ENCODE measurements at regions not wholly inside any gene's neighbourhood (a gene's known extent, or its start where the extent isn't known, plus 50 kb on each side); places are given as distances from the start of the nearest gene placed in this dataset.

DNA sequence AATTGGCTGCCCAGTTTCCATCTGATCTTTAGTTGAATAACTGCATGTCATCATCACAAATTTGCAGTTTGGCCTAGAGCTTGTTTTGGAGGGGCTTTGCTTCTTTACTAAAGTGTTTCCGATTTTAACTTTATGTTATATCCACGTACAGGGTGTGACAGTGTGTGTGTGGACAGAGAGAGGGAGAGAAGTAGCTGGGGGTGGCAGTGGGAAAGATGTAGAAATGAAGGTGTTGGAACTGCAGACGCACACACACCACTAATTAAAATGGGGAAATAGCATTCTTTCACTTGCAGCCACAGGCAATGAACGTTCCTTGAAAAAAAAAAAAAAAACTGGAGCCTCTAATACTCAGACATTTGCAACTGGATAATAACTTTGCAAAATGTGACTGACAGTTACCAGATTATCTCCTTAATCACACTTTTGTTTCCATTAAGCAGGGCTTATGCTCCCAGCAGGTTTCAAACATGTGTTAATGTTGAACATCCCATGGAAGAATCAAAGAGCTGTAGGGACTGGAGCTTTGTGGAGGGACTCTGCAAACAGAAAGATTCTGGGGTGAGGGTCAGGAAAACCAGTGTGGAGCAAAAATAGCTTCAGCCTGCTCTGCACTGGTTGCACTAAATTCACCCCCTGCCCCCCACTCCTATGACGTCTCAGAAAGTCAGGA is 238.1 kb upstream of the TENM4 start:
- ChIA-PET CTCF (interaction anchor here (0.7 kb wide), 1 partner anchor 15 kb away, joined by 5 read pairs; no protein-coding TSS in a partner anchor), POLR2A (no interaction called here)
- no peaks in the 10 kb centered on the region for H3K4me1 ChIP-seq (ENCODE audit: control insufficient read depth, insufficient read depth, low read length)
- H3K36me3 ChIP-seq (ENCODE audit: control insufficient read depth, insufficient read depth, low read length) = no peaks in the 10 kb centered on the region
- in situ Hi-C loops (cut with HindIII; ENCODE audit: low pct_unique_long_range_greater_than_20kb, low sequenced_read_pairs) (no loop called here), intact Hi-C loops (cut with micrococcal nuclease; ENCODE audit: unreplicated experiment) (no loop called here)
- H3K27me3 ChIP-seq (ENCODE audit: control insufficient read depth, insufficient read depth, low read length) = no peaks in the 10 kb centered on the region
- BruUV-seq (replicated peaks) = no TSS peak
- DNase-seq (ENCODE audit: low read depth, low spot score) = no peak
- no peak overlapping the region for H3K4me3 ChIP-seq (ENCODE audit: low read depth in 2 of 2, low read length in 2 of 2)
- H3K9me3 ChIP-seq (ENCODE audit: control insufficient read depth, insufficient read depth, low read depth, low read length) = no peaks in the 10 kb centered on the region
- ATAC-seq = no peak
- TF ChIP-seq POLR2AphosphoS5 (IDR thresholded peaks at IDR 0.05; ENCODE audit: low read depth, low read length) = no peak
- TF ChIP-seq, protein P1, sequence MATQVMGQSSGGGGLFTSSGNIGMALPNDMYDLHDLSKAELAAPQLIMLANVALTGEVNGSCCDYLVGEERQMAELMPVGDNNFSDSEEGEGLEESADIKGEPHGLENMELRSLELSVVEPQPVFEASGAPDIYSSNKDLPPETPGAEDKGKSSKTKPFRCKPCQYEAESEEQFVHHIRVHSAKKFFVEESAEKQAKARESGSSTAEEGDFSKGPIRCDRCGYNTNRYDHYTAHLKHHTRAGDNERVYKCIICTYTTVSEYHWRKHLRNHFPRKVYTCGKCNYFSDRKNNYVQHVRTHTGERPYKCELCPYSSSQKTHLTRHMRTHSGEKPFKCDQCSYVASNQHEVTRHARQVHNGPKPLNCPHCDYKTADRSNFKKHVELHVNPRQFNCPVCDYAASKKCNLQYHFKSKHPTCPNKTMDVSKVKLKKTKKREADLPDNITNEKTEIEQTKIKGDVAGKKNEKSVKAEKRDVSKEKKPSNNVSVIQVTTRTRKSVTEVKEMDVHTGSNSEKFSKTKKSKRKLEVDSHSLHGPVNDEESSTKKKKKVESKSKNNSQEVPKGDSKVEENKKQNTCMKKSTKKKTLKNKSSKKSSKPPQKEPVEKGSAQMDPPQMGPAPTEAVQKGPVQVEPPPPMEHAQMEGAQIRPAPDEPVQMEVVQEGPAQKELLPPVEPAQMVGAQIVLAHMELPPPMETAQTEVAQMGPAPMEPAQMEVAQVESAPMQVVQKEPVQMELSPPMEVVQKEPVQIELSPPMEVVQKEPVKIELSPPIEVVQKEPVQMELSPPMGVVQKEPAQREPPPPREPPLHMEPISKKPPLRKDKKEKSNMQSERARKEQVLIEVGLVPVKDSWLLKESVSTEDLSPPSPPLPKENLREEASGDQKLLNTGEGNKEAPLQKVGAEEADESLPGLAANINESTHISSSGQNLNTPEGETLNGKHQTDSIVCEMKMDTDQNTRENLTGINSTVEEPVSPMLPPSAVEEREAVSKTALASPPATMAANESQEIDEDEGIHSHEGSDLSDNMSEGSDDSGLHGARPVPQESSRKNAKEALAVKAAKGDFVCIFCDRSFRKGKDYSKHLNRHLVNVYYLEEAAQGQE (IDR thresholded peaks at IDR 0.05; ENCODE audit: insufficient read depth in 1 of 2, low read depth in 2 of 2, low read length in 1 of 2) = no peak
- H3K27ac ChIP-seq (ENCODE audit: low read length) = no peak overlapping the region

DNA sequence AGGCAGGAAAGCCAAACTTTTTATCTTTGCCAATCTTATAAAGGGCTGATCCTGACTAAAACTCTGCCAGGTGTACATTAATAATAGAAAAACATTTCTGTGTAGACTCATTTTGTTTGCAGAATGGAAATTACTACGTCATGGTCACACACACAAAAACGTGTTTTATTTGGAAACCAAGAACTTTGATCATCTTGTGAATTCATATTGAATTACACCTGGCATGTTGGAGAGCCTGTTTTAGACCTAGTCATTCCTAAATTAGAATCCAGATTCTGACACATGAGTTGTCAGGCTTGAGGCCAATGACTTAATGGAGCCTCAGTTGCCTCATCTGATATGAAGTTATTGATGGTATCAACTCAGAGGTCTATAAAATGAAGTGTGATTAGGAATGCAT is 235.6 kb upstream of the TENM4 start:
- Histone ChIP-seq H3K27ac (ENCODE audit: low read length) (no peak overlapping the region), H3K4me1 (ENCODE audit: control insufficient read depth, insufficient read depth, low read length) (no peaks in the 10 kb centered on the region), H3K9me3 (ENCODE audit: control insufficient read depth, insufficient read depth, low read depth, low read length) (no peaks in the 10 kb centered on the region), H3K27me3 (ENCODE audit: control insufficient read depth, insufficient read depth, low read length) (no peaks in the 10 kb centered on the region), H3K4me3 (ENCODE audit: low read depth in 2 of 2, low read length in 2 of 2) (no peak overlapping the region), H3K36me3 (ENCODE audit: control insufficient read depth, insufficient read depth, low read length) (no peaks in the 10 kb centered on the region)
- POLR2A ChIA-PET = no interaction called here
- TF ChIP-seq, protein P1 (IDR thresholded peaks at IDR 0.05; ENCODE audit: insufficient read depth in 1 of 2, low read depth in 2 of 2, low read length in 1 of 2) = no peak
- TF ChIP-seq TCF7L2 (IDR thresholded peaks at IDR 0.05; ENCODE audit: low read depth, low read length) (no peak), SIN3A (IDR thresholded peaks at IDR 0.05; ENCODE audit: borderline replicate concordance, insufficient read depth, low read depth, low read length) (no peak), POLR2AphosphoS5 (IDR thresholded peaks at IDR 0.05; ENCODE audit: low read depth, low read length) (no peak)
- TF ChIP-seq, protein P2, sequence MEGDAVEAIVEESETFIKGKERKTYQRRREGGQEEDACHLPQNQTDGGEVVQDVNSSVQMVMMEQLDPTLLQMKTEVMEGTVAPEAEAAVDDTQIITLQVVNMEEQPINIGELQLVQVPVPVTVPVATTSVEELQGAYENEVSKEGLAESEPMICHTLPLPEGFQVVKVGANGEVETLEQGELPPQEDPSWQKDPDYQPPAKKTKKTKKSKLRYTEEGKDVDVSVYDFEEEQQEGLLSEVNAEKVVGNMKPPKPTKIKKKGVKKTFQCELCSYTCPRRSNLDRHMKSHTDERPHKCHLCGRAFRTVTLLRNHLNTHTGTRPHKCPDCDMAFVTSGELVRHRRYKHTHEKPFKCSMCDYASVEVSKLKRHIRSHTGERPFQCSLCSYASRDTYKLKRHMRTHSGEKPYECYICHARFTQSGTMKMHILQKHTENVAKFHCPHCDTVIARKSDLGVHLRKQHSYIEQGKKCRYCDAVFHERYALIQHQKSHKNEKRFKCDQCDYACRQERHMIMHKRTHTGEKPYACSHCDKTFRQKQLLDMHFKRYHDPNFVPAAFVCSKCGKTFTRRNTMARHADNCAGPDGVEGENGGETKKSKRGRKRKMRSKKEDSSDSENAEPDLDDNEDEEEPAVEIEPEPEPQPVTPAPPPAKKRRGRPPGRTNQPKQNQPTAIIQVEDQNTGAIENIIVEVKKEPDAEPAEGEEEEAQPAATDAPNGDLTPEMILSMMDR (IDR thresholded peaks at IDR 0.05) = no peak
- intact Hi-C loops (cut with micrococcal nuclease; ENCODE audit: unreplicated experiment) (no loop called here), in situ Hi-C loops (cut with HindIII; ENCODE audit: low pct_unique_long_range_greater_than_20kb, low sequenced_read_pairs) (no loop called here)
- CTCF ChIA-PET = no interaction called here
- no TSS peak for BruUV-seq (replicated peaks)
- no peak for DNase-seq (ENCODE audit: low read depth, low spot score)
- ATAC-seq = no peak

Data from Panc1 (cell line).